ENCODE measurements at regions not wholly inside any gene's neighbourhood (a gene's known extent, or its start where the extent isn't known, plus 50 kb on each side); places are given as distances from the start of the nearest gene placed in this dataset.

- no peaks in the 10 kb centered on the region for H3K36me3 ChIP-seq (ENCODE audit: control insufficient read depth, insufficient read depth, low read length)
- no peak overlapping the region for H3K4me3 ChIP-seq (ENCODE audit: low read depth, low read length)
- H3K27me3 ChIP-seq (ENCODE audit: control insufficient read depth, insufficient read depth, low read length) = no peaks in the 10 kb centered on the region
- H3K9me3 ChIP-seq (ENCODE audit: control insufficient read depth, insufficient read depth, low read length) = no peaks in the 10 kb centered on the region
- no peak overlapping the region for H3K27ac ChIP-seq (ENCODE audit: low read depth, low read length)
- no peak overlapping the region for H3K9ac ChIP-seq (ENCODE audit: low read depth, low read length)
- no peaks in the 10 kb centered on the region; the same call in 1 of the 2 replicates for H3K4me1 ChIP-seq (ENCODE audit: control insufficient read depth, insufficient read depth, low read length)
These were observed 104.2 kb upstream of the HMHB1 start for GRCh38 chr5:143707806-143708205.

GRCh38 chr5:143705381-143705780, 106.6 kb upstream of the HMHB1 start:
- Histone ChIP-seq H3K27ac (ENCODE audit: low read depth, low read length) (no peak overlapping the region), H3K36me3 (ENCODE audit: control insufficient read depth, insufficient read depth, low read length) (no peaks in the 10 kb centered on the region), H3K4me3 (ENCODE audit: low read depth, low read length) (no peak overlapping the region), H3K27me3 (ENCODE audit: control insufficient read depth, insufficient read depth, low read length) (no peaks in the 10 kb centered on the region), H3K9me3 (ENCODE audit: control insufficient read depth, insufficient read depth, low read length) (no peaks in the 10 kb centered on the region), H3K9ac (ENCODE audit: low read depth, low read length) (no peak overlapping the region), H3K4me1 (ENCODE audit: control insufficient read depth, insufficient read depth, low read length) (no peaks in the 10 kb centered on the region; the same call in 1 of the 2 replicates)

- H3K9me3 ChIP-seq (ENCODE audit: control insufficient read depth, insufficient read depth, low read length) = no peaks in the 10 kb centered on the region
- H3K27ac ChIP-seq (ENCODE audit: low read depth, low read length) = no peak overlapping the region
- H3K4me1 ChIP-seq (ENCODE audit: control insufficient read depth, insufficient read depth, low read length) = no peaks in the 10 kb centered on the region; the same call in 1 of the 2 replicates
- no peaks in the 10 kb centered on the region for H3K27me3 ChIP-seq (ENCODE audit: control insufficient read depth, insufficient read depth, low read length)
- H3K4me3 ChIP-seq (ENCODE audit: low read depth, low read length) = no peak overlapping the region
- H3K9ac ChIP-seq (ENCODE audit: low read depth, low read length) = no peak overlapping the region
- no peaks in the 10 kb centered on the region for H3K36me3 ChIP-seq (ENCODE audit: control insufficient read depth, insufficient read depth, low read length)
These were observed 108.3 kb upstream of the HMHB1 start for GRCh38 chr5:143703659-143704058.

GRCh38 chr5:143701493-143701892, 110.5 kb upstream of the HMHB1 start:
- H3K27me3 ChIP-seq (ENCODE audit: control insufficient read depth, insufficient read depth, low read length) = no peaks in the 10 kb centered on the region
- no peak overlapping the region for H3K27ac ChIP-seq (ENCODE audit: low read depth, low read length)
- no peaks in the 10 kb centered on the region for H3K36me3 ChIP-seq (ENCODE audit: control insufficient read depth, insufficient read depth, low read length)
- no peak overlapping the region for H3K9ac ChIP-seq (ENCODE audit: low read depth, low read length)
- no peaks in the 10 kb centered on the region; the same call in 1 of the 2 replicates for H3K4me1 ChIP-seq (ENCODE audit: control insufficient read depth, insufficient read depth, low read length)
- H3K9me3 ChIP-seq (ENCODE audit: control insufficient read depth, insufficient read depth, low read length) = no peaks in the 10 kb centered on the region
- no peak overlapping the region for H3K4me3 ChIP-seq (ENCODE audit: low read depth, low read length)

DNA sequence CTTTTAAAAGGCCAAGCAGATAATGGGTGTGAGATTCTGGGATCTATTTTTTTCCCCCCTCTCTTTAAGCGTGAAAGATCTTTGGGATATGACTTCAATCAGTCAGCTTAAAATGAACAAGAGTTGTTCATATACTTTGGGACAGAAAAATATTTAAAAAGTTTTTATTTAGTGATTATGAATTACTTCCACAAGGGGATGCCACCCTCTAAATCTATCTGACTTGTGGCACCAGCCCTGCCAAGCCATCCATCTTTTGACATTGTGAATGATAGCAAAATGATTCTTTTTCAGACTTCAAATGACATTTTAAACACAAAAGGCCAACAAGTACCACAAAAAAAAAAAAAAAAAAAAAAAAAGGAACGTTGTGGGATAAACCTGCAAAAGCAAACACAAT, 111.0 kb upstream of the HMHB1 start:
- H3K4me1 ChIP-seq (ENCODE audit: control insufficient read depth, insufficient read depth, low read length) = no peaks in the 10 kb centered on the region; the same call in 1 of the 2 replicates
- no peaks in the 10 kb centered on the region for H3K36me3 ChIP-seq (ENCODE audit: control insufficient read depth, insufficient read depth, low read length)
- no peaks in the 10 kb centered on the region for H3K9me3 ChIP-seq (ENCODE audit: control insufficient read depth, insufficient read depth, low read length)
- H3K27me3 ChIP-seq (ENCODE audit: control insufficient read depth, insufficient read depth, low read length) = no peaks in the 10 kb centered on the region
- no peak overlapping the region for H3K27ac ChIP-seq (ENCODE audit: low read depth, low read length)
- H3K4me3 ChIP-seq (ENCODE audit: low read depth, low read length) = no peak overlapping the region
- no peak overlapping the region for H3K9ac ChIP-seq (ENCODE audit: low read depth, low read length)

- Histone ChIP-seq H3K4me1 (ENCODE audit: control insufficient read depth, insufficient read depth, low read length) (no peaks in the 10 kb centered on the region), H3K36me3 (ENCODE audit: control insufficient read depth, insufficient read depth, low read length) (no peaks in the 10 kb centered on the region), H3K27ac (ENCODE audit: low read depth, low read length) (no peak overlapping the region), H3K27me3 (ENCODE audit: control insufficient read depth, insufficient read depth, low read length) (no peaks in the 10 kb centered on the region), H3K9ac (ENCODE audit: low read depth, low read length) (no peak overlapping the region), H3K9me3 (ENCODE audit: control insufficient read depth, insufficient read depth, low read length) (no peaks in the 10 kb centered on the region), H3K4me3 (ENCODE audit: low read depth, low read length) (no peak overlapping the region)
These were observed 112.8 kb upstream of the HMHB1 start for GRCh38 chr5:143699121-143699520.

- H3K27me3 ChIP-seq (ENCODE audit: control insufficient read depth, insufficient read depth, low read length) = no peaks in the 10 kb centered on the region
- H3K4me3 ChIP-seq (ENCODE audit: low read depth, low read length) = no peak overlapping the region
- H3K36me3 ChIP-seq (ENCODE audit: control insufficient read depth, insufficient read depth, low read length) = no peaks in the 10 kb centered on the region
- no peaks in the 10 kb centered on the region for H3K4me1 ChIP-seq (ENCODE audit: control insufficient read depth, insufficient read depth, low read length)
- H3K9me3 ChIP-seq (ENCODE audit: control insufficient read depth, insufficient read depth, low read length) = no peaks in the 10 kb centered on the region
- no peak overlapping the region for H3K27ac ChIP-seq (ENCODE audit: low read depth, low read length)
- no peak overlapping the region for H3K9ac ChIP-seq (ENCODE audit: low read depth, low read length)
These were observed 113.4 kb upstream of the HMHB1 start for GRCh38 chr5:143698574-143698973.

GRCh38 chr5:143696921-143697320, 115.0 kb upstream of the HMHB1 start:
- H3K36me3 ChIP-seq (ENCODE audit: control insufficient read depth, insufficient read depth, low read length) = no peaks in the 10 kb centered on the region
- no peaks in the 10 kb centered on the region for H3K4me1 ChIP-seq (ENCODE audit: control insufficient read depth, insufficient read depth, low read length)
- H3K4me3 ChIP-seq (ENCODE audit: low read depth, low read length) = no peak overlapping the region
- no peak overlapping the region for H3K9ac ChIP-seq (ENCODE audit: low read depth, low read length)
- no peaks in the 10 kb centered on the region for H3K9me3 ChIP-seq (ENCODE audit: control insufficient read depth, insufficient read depth, low read length)
- H3K27me3 ChIP-seq (ENCODE audit: control insufficient read depth, insufficient read depth, low read length) = no peaks in the 10 kb centered on the region
- H3K27ac ChIP-seq (ENCODE audit: low read depth, low read length) = no peak overlapping the region

DNA sequence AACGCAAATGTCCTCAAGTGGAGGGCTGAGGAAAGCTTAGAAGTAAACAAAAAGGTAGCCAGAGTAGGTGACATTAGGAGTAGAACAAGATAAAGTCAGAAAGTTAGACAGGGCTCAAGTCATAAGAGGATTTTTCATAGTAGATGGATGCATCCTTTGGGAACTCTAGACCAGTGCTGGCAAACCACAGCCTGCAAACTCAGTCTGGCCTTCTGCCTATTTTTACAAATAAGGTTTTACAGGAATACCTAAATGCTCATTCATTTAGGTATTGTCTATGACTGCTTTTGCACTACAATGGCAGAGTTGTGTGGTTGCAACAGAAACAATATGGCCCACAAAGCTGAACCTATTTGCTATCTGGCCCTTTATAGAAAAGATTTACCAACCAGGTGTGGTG, 116.0 kb upstream of the HMHB1 start:
- H3K4me3 ChIP-seq (ENCODE audit: low read depth, low read length) = no peak overlapping the region
- no peaks in the 10 kb centered on the region for H3K27me3 ChIP-seq (ENCODE audit: control insufficient read depth, insufficient read depth, low read length)
- H3K27ac ChIP-seq (ENCODE audit: low read depth, low read length) = no peak overlapping the region
- no peaks in the 10 kb centered on the region for H3K36me3 ChIP-seq (ENCODE audit: control insufficient read depth, insufficient read depth, low read length)
- no peaks in the 10 kb centered on the region for H3K4me1 ChIP-seq (ENCODE audit: control insufficient read depth, insufficient read depth, low read length)
- H3K9ac ChIP-seq (ENCODE audit: low read depth, low read length) = no peak overlapping the region
- no peaks in the 10 kb centered on the region for H3K9me3 ChIP-seq (ENCODE audit: control insufficient read depth, insufficient read depth, low read length)

GRCh38 chr5:143695244-143695864, 116.6 kb upstream of the HMHB1 start:
- no peaks in the 10 kb centered on the region for H3K36me3 ChIP-seq (ENCODE audit: control insufficient read depth, insufficient read depth, low read length)
- no peak overlapping the region for H3K9ac ChIP-seq (ENCODE audit: low read depth, low read length)
- no peaks in the 10 kb centered on the region for H3K4me1 ChIP-seq (ENCODE audit: control insufficient read depth, insufficient read depth, low read length)

GRCh38 chr5:143694357-143694756, 117.6 kb upstream of the HMHB1 start:
- H3K27ac ChIP-seq (ENCODE audit: low read depth, low read length) = no peak overlapping the region

More at GRCh38 chr5:143695244-143695864, 116.6 kb upstream of the HMHB1 start:
- Histone ChIP-seq H3K9me3 (ENCODE audit: control insufficient read depth, insufficient read depth, low read length) (no peaks in the 10 kb centered on the region), H3K27ac (ENCODE audit: low read depth, low read length) (no peak overlapping the region), H3K27me3 (ENCODE audit: control insufficient read depth, insufficient read depth, low read length) (no peaks in the 10 kb centered on the region), H3K4me3 (ENCODE audit: low read depth, low read length) (no peak overlapping the region)

More at GRCh38 chr5:143694357-143694756, 117.6 kb upstream of the HMHB1 start:
- no peaks in the 10 kb centered on the region for H3K9me3 ChIP-seq (ENCODE audit: control insufficient read depth, insufficient read depth, low read length)
- no peak overlapping the region for H3K9ac ChIP-seq (ENCODE audit: low read depth, low read length)
- no peak overlapping the region for H3K4me3 ChIP-seq (ENCODE audit: low read depth, low read length)
- H3K27me3 ChIP-seq (ENCODE audit: control insufficient read depth, insufficient read depth, low read length) = no peaks in the 10 kb centered on the region
- H3K4me1 ChIP-seq (ENCODE audit: control insufficient read depth, insufficient read depth, low read length) = no peaks in the 10 kb centered on the region
- no peaks in the 10 kb centered on the region for H3K36me3 ChIP-seq (ENCODE audit: control insufficient read depth, insufficient read depth, low read length)

Measured in HUES48 (cell line).